ENCODE measurements at regions not wholly inside any gene's neighbourhood (a gene's known extent, or its start where the extent isn't known, plus 50 kb on each side); places are given as distances from the start of the nearest gene placed in this dataset.

- no peak for TF ChIP-seq CTCF (conservative IDR thresholded peaks at IDR 0.05 in 1 of 2, IDR thresholded peaks at IDR 0.05 in 1 of 2; ENCODE audit: low read depth in 1 of 2, low read length in 2 of 2)
- no peak for TF ChIP-seq EZH2 (IDR thresholded peaks at IDR 0.05; ENCODE audit: low read length, missing control alignments)
Observed at GRCh38 chr9:13677801-13678200, 398.3 kb upstream of the MPDZ start.
